LNCaP clone FGC (cell line): ENCODE measurements at regions not wholly inside any gene's neighbourhood (a gene's known extent, or its start where the extent isn't known, plus 50 kb on each side); places are given as distances from the start of the nearest gene placed in this dataset.
"Not testable (repeated sequence)": the region's sequence is repeated elsewhere in the genome, so short reads cannot be mapped to it uniquely, and the experiment has no call there.

Experiments
- DNase-seq: peaks from one replicate; pipeline ENCODE4 v3.0.0-alpha.2; 2011; ENCODE audit warnings: low read depth
- H3K4me3 ChIP-seq: 2 replicates; pipeline ENCODE4 v1.5.1; 2011; ENCODE audit warnings: mild to moderate bottlenecking, low read depth, low read length, control low read depth
- CTCF ChIP-seq: IDR thresholded peaks from 2 replicates; pipeline ENCODE4 v1.5.1; 2012; ENCODE audit warnings: mild to moderate bottlenecking; ENCODE audit not compliant: control insufficient read depth, insufficient read depth; ENCODE audit errors: extremely low read depth

GRCh38 chr15:95202569-95203349 is 971.4 kb downstream of the MCTP2 start:
- no peak for TF ChIP-seq CTCF
- DNase-seq: no peak
- H3K4me3 ChIP-seq: no peak overlapping the region

GRCh38 chr15:95205077-95205476 is 973.7 kb downstream of the MCTP2 start:
- TF ChIP-seq CTCF: no peak
- no peak overlapping the region for H3K4me3 ChIP-seq
- no peak for DNase-seq

GRCh38 chr15:95205830-95206229 is 974.5 kb downstream of the MCTP2 start:
- H3K4me3 ChIP-seq, DNase-seq: not testable (repeated sequence)

- no peak for TF ChIP-seq CTCF
- no peak for DNase-seq
- H3K4me3 ChIP-seq: no peak overlapping the region
Observed at GRCh38 chr15:95208071-95208470, 976.7 kb downstream of the MCTP2 start.

GRCh38 chr15:95208988-95209387 is 977.6 kb downstream of the MCTP2 start:
- no peak for DNase-seq
- no peak for TF ChIP-seq CTCF
- H3K4me3 ChIP-seq: no peak overlapping the region

GRCh38 chr15:95210436-95210981 is 979.1 kb downstream of the MCTP2 start:
- no peak overlapping the region for H3K4me3 ChIP-seq
- no peak for TF ChIP-seq CTCF
- no peak for DNase-seq

GRCh38 chr15:95215017-95215416 is 983.7 kb downstream of the MCTP2 start:
- DNase-seq: no peak
- no peak overlapping the region for H3K4me3 ChIP-seq
- TF ChIP-seq CTCF: no peak
